Osteocyte (in vitro differentiated cells): ENCODE measurements at regions not wholly inside any gene's neighbourhood (a gene's known extent, or its start where the extent isn't known, plus 50 kb on each side); places are given as distances from the start of the nearest gene placed in this dataset.

Source experiments
- DNase-seq: peaks from one replicate; pipeline ENCODE4 v3.0.0; 2021; ENCODE audit warnings: mixed read lengths; ENCODE audit not compliant: unreplicated experiment; ENCODE audit errors: extremely low spot score
- H3K27ac Mint-ChIP-seq: one replicate; pipeline ENCODE4 v1.8.0; 2021; ENCODE audit warnings: mild to moderate bottlenecking, mixed read lengths; ENCODE audit not compliant: unreplicated experiment
- H3K27me3 Mint-ChIP-seq: one replicate; pipeline ENCODE4 v1.8.0; 2021; ENCODE audit warnings: mixed read lengths; ENCODE audit not compliant: unreplicated experiment
- H3K36me3 Mint-ChIP-seq: one replicate; pipeline ENCODE4 v1.8.0; 2021; ENCODE audit warnings: mixed read lengths; ENCODE audit not compliant: unreplicated experiment
- H3K4me1 Mint-ChIP-seq: one replicate; pipeline ENCODE4 v1.8.0; 2021; ENCODE audit warnings: mixed read lengths; ENCODE audit not compliant: unreplicated experiment
- H3K4me3 Mint-ChIP-seq: one replicate; pipeline ENCODE4 v1.8.0; 2021; ENCODE audit warnings: mild to moderate bottlenecking, moderate library complexity, mixed read lengths; ENCODE audit not compliant: unreplicated experiment
- H3K9me3 Mint-ChIP-seq: one replicate; pipeline ENCODE4 v1.8.0; 2021; ENCODE audit warnings: mixed read lengths; ENCODE audit not compliant: unreplicated experiment
- CTCF ChIP-seq: fragments of 200-600 bp; sonication (generic); IDR thresholded peaks from 2 replicates; pipeline ENCODE4 v1.5.0; 2021; ENCODE audit warnings: antibody characterized with exemption, mild to moderate bottlenecking, moderate library complexity

GRCh38 chr10:124207391-124207790 lies 114.0 kb upstream of the CHST15 start:
- no peaks in the 10 kb centered on the region for H3K4me1 Mint-ChIP-seq
- peaks cover 3% of the 10 kb centered on the region for H3K27me3 Mint-ChIP-seq
- peaks cover 19% of the 10 kb centered on the region for H3K9me3 Mint-ChIP-seq
- TF ChIP-seq CTCF: no peak
- H3K27ac Mint-ChIP-seq: no peak overlapping the region
- no peak overlapping the region for H3K4me3 Mint-ChIP-seq
- no peak for DNase-seq
- H3K36me3 Mint-ChIP-seq: no peaks in the 10 kb centered on the region

- TF ChIP-seq CTCF: no peak
- peaks cover 3% of the 10 kb centered on the region for H3K27me3 Mint-ChIP-seq
- peak; percentile 38 for DNase-seq
- H3K9me3 Mint-ChIP-seq: peaks cover 19% of the 10 kb centered on the region
- H3K4me1 Mint-ChIP-seq: no peaks in the 10 kb centered on the region
- H3K36me3 Mint-ChIP-seq: no peaks in the 10 kb centered on the region
- H3K4me3 Mint-ChIP-seq: no peak overlapping the region
- H3K27ac Mint-ChIP-seq: no peak overlapping the region
Measured at GRCh38 chr10:124206616-124207015, 113.2 kb upstream of the CHST15 start.

GRCh38 chr10:124205432-124205831 lies 112.0 kb upstream of the CHST15 start:
- peaks cover 13% of the 10 kb centered on the region for H3K9me3 Mint-ChIP-seq
- no peak for TF ChIP-seq CTCF
- H3K4me1 Mint-ChIP-seq: no peaks in the 10 kb centered on the region
- no peaks in the 10 kb centered on the region for H3K36me3 Mint-ChIP-seq
- H3K27me3 Mint-ChIP-seq: peaks cover 5% of the 10 kb centered on the region
- H3K27ac Mint-ChIP-seq: no peak overlapping the region
- no peak overlapping the region for H3K4me3 Mint-ChIP-seq
- DNase-seq: peak; percentile 67

GRCh38 chr10:124204726-124205125 lies 111.3 kb upstream of the CHST15 start:
- Mint-ChIP-seq H3K4me1 (no peaks in the 10 kb centered on the region), H3K9me3 (peaks cover 13% of the 10 kb centered on the region), H3K36me3 (no peaks in the 10 kb centered on the region), H3K27ac (no peak overlapping the region), H3K27me3 (peaks cover 7% of the 10 kb centered on the region), H3K4me3 (no peak overlapping the region)
- peak; percentile 40 for DNase-seq
- no peak for TF ChIP-seq CTCF

GRCh38 chr10:124200011-124200410 lies 106.6 kb upstream of the CHST15 start:
- peaks cover 4% of the 10 kb centered on the region for H3K27me3 Mint-ChIP-seq
- H3K4me1 Mint-ChIP-seq: peaks cover 10% of the 10 kb centered on the region
- no peak overlapping the region for H3K27ac Mint-ChIP-seq
- H3K36me3 Mint-ChIP-seq: no peaks in the 10 kb centered on the region
- DNase-seq: no peak
- TF ChIP-seq CTCF: no peak
- H3K9me3 Mint-ChIP-seq: peaks cover 6% of the 10 kb centered on the region
- H3K4me3 Mint-ChIP-seq: no peak overlapping the region
